ENCODE measurements at regions not wholly inside any gene's neighbourhood (a gene's known extent, or its start where the extent isn't known, plus 50 kb on each side); places are given as distances from the start of the nearest gene placed in this dataset.

DNA sequence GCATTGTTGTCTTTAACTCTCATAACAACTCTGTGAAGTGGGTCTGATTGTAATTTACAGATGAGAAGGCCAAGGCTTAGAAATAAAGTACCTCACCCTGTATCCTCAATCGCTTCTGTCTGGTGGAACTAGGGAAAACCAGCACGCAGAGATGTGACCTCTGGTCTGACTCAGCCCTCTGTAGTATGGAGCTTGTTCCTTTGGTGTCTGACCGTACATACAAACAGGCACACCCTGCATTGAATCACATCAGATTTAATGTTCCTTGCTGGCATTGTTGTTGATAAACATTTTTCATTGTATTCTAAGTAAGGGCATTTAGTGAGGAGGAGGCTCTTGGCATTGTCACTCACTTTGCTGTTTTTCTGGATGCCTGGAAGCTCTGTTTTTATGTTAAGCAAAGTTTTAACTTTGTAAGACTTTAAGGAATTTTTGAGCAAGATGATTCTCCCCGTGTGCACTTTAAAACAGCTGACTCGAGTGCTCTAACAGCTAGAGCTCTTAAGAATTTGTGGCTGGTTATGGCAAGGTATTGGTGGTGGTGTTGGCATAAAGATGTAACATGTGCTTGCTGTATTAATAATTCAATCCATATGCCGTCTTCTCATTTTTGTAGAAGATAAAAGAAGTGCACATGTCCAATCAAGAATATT, 89.0 kb upstream of the SPATA13 start:
- TF ChIP-seq CTCF (optimal IDR thresholded peaks at IDR 0.05 in 1 of 3, IDR thresholded peaks at IDR 0.05 in 1 of 3, conservative IDR thresholded peaks at IDR 0.05 in 1 of 3; ENCODE audit: extremely low read depth in 1 of 3, insufficient read depth in 2 of 3, low read length in 3 of 3) = no peak
- no peak for TF ChIP-seq EZH2 (IDR thresholded peaks at IDR 0.05; ENCODE audit: low read length)
